AG09309 (cell line): ENCODE measurements at regions not wholly inside any gene's neighbourhood (a gene's known extent, or its start where the extent isn't known, plus 50 kb on each side); places are given as distances from the start of the nearest gene placed in this dataset.

Experiments used
- DNase-seq: peaks from one replicate; pipeline ENCODE4 v3.0.0-alpha.2; 2010; ENCODE audit warnings: low read depth
- H3K4me3 ChIP-seq: 2 replicates; pipeline ENCODE4 v1.5.1; 2011; ENCODE audit warnings: mild to moderate bottlenecking, low read depth, low read length, moderate library complexity; ENCODE audit not compliant: control insufficient read depth
- TF ChIP-seq, protein P1 (sequence below): IDR thresholded peaks from 2 replicates; pipeline ENCODE4 v1.5.1; 2011; ENCODE audit warnings: mild to moderate bottlenecking, low read depth, low read length, inconsistent platforms; ENCODE audit not compliant: insufficient read depth, control insufficient read depth; ENCODE audit errors: missing control alignments

DNA sequence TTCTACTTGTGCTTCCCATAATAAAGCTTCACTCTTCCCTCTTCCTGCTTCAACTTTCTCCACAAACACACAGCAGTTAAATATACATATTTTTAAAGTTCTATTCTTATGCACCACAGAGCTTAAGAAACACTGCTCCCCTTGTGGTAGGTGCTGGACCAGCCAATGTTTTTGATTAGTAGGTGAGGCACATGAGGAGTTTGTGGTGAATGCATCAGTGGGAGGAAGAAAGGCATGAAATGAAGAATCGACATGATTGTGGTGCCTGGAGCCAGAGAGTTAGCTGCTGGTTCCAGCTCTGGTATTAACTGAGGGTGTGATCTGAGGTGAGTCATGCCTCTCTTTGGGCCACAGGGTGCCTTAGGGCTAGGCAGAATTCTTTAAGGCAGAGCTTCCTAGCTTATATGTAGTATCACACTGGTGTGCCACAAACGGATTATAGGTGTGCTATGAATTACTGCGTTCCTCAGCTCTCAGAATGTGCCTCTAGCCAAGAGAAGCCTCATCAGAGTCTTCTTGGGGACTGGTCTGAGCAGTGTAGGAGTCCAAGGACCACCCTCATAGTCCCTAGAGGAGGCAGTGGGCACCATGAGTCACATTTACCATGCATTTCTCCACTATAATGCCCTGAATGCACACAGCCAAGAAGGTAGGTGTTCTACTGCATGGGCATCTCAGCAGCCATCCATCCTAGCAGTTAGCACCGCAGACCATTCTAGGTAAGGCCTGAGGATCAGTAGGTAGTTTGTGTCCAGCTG is 97.4 kb upstream of the SGIP1 start:
- TF ChIP-seq, protein P1, sequence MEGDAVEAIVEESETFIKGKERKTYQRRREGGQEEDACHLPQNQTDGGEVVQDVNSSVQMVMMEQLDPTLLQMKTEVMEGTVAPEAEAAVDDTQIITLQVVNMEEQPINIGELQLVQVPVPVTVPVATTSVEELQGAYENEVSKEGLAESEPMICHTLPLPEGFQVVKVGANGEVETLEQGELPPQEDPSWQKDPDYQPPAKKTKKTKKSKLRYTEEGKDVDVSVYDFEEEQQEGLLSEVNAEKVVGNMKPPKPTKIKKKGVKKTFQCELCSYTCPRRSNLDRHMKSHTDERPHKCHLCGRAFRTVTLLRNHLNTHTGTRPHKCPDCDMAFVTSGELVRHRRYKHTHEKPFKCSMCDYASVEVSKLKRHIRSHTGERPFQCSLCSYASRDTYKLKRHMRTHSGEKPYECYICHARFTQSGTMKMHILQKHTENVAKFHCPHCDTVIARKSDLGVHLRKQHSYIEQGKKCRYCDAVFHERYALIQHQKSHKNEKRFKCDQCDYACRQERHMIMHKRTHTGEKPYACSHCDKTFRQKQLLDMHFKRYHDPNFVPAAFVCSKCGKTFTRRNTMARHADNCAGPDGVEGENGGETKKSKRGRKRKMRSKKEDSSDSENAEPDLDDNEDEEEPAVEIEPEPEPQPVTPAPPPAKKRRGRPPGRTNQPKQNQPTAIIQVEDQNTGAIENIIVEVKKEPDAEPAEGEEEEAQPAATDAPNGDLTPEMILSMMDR = peak; percentile 75
- H3K4me3 ChIP-seq = no peak overlapping the region
- DNase-seq = peak; percentile 88

DNA sequence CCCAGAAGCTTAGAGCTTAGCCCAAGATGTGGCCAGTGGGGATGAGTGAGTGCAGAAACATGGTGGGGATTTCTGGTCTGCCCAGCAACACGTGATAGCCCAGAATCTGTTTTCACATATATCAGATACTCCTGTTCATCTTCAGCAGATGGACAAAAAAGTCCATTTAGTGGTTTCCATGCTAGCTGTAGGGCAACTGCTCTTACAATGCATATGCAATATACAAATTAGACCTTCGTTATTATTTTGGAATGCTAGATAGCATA is 96.9 kb upstream of the SGIP1 start:
- H3K4me3 ChIP-seq = no peak overlapping the region
- TF ChIP-seq, protein P1 = no peak
- DNase-seq = no peak

DNA sequence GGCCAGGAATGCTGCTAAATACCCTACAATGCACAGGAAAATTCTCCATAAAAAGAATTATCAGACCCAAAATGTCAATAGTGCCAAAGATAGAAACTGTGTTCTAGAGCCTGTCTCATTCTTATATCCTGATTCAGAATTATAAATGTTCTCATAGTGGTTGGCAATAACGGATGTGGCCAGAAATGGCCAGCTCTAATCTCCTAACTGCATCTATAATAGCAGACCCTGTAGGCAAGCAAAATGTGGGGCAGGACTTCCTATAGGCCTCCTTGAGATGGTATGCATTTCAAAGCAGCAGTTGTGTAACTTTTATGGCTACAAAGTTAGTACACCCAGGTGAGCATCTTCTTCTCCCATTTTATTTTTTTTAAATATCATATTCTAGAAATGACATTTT is 95.9 kb upstream of the SGIP1 start:
- TF ChIP-seq, protein P1 = no peak
- no peak overlapping the region for H3K4me3 ChIP-seq
- DNase-seq = no peak

DNA sequence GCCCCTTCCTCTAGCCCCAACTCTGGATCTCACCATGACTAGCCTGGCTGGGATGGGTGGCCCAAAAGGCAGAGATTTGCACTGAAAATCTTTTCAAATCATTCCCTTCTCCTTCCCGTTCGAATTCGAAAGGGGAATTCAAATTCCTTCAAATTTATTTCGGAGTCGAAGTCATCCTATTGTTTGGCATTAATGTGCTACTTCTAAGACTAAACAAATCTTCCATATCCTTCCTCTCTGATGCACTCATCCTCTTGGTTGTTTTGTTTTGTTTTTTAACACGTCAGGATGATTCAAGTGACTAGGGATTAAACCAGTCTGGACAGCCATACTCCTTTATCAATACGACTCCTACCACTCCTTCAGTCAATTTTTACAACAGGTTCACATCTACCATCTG is 95.5 kb upstream of the SGIP1 start:
- H3K4me3 ChIP-seq = no peak overlapping the region
- TF ChIP-seq, protein P1 = no peak
- no peak for DNase-seq

DNA sequence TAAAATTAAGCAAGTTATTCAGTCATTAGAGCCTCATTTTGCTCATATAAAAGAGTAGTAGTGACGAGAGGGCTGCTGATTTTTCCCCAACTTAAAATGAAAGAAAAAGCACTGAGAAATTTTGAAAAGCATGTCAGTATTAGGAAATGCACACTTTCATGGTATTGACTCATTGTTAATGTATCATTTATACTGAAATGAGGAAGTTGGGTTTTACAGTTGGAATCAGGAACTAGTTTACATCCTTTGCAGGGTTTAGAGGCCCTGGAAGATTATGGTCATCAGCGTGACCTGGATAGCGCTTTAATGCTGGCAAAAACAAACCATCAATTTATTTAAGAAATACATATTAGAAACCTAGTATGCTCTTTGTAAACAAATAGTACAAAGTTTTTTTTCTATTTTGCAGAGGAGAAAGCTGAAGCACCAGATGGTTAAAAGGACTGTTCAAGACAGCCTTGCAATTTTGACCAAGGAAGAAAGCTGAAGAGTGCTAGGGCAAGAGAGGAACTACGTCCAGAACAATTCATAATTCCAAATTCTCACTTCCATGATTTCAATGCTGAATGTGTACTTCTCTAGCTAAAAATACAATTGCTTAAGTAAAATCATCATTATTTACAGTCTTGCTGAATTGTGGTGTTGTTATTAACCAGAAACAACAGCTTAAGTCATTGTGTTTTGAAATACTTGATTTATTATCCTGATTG is 94.8 kb upstream of the SGIP1 start:
- DNase-seq = no peak
- no peak overlapping the region for H3K4me3 ChIP-seq
- TF ChIP-seq, protein P1 = no peak

DNA sequence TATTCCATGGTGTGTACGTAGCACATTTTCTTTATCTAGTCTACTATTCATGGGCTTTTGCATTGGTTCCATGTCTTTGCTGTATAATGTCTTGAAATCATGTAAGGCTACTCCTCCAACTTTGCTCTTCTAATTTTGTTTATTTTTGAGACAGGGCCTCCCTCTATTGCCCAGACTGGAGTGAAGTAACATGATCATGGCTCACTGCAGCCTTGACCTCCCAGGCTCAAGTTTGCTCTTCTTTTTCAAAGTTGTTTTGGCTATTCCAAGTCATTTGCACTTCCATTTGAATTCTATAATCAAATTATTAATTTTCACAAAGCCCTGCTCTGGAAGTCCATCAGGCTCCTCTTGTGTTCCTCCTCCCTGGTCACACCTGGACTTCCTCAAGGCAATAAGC is 90.2 kb upstream of the SGIP1 start:
- TF ChIP-seq, protein P1 = no peak
- no peak for DNase-seq
- no peak overlapping the region for H3K4me3 ChIP-seq
